IPS-20b (cell line): ENCODE measurements at regions not wholly inside any gene's neighbourhood (a gene's known extent, or its start where the extent isn't known, plus 50 kb on each side); places are given as distances from the start of the nearest gene placed in this dataset.
"Not testable (repeated sequence)": the region's sequence is repeated elsewhere in the genome, so short reads cannot be mapped to it uniquely, and the experiment has no call there.

Experiments used
- H3K27ac ChIP-seq: one replicate; pipeline ENCODE4 v1.5.1; 2013; ENCODE audit warnings: low read length
- H3K27me3 ChIP-seq: 2 replicates; pipeline ENCODE4 v1.6.1; 2013; ENCODE audit warnings: mild to moderate bottlenecking, low read length, inconsistent platforms; ENCODE audit not compliant: insufficient read depth
- H3K36me3 ChIP-seq: 2 replicates; pipeline ENCODE4 v1.6.1; 2013; ENCODE audit warnings: low read depth, mild to moderate bottlenecking, inconsistent platforms, low read length, moderate library complexity; ENCODE audit not compliant: insufficient read depth
- H3K4me1 ChIP-seq: 2 replicates; pipeline ENCODE4 v1.6.1; 2013; ENCODE audit warnings: mild to moderate bottlenecking, control low read depth, inconsistent platforms, low read length, moderate library complexity; ENCODE audit not compliant: insufficient read depth
- H3K4me3 ChIP-seq: 2 replicates; pipeline ENCODE4 v1.5.1; 2013; ENCODE audit warnings: mild to moderate bottlenecking, low read length, inconsistent platforms
- H3K9ac ChIP-seq: 2 replicates; pipeline ENCODE4 v1.6.1; 2013; ENCODE audit warnings: low read depth, mild to moderate bottlenecking, inconsistent platforms, low read length, moderate library complexity
- H3K9me3 ChIP-seq: 2 replicates; pipeline ENCODE4 v1.6.1; 2013; ENCODE audit warnings: mild to moderate bottlenecking, low read depth, low read length, inconsistent platforms; ENCODE audit not compliant: insufficient read depth

DNA sequence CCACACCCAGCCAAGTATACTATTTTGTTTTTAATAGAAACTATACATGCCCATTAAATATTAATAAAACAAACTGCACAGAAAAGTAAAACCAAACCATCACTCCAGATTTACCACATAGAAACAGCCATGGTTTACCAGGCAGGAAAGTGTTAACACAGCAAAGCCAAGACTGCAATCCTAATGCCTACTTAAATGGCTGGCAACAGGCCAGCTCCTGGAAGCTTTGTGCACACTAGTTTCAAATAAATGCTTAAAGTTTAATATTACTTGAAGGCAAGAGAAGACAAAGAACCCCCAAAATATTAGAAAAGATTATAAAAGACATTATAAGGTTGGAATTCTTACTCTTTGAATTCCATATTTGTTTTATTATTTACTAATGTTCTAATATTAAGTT is 141.0 kb downstream of the VCY start:
- Histone ChIP-seq H3K27ac (no peak overlapping the region), H3K4me1 (no peaks in the 10 kb centered on the region), H3K27me3 (no peaks in the 10 kb centered on the region), H3K36me3 (peaks cover 24% of the 10 kb centered on the region; the same call in 1 of the 2 replicates), H3K9me3 (no peaks in the 10 kb centered on the region), H3K4me3 (no peak overlapping the region), H3K9ac (no peak overlapping the region)

DNA sequence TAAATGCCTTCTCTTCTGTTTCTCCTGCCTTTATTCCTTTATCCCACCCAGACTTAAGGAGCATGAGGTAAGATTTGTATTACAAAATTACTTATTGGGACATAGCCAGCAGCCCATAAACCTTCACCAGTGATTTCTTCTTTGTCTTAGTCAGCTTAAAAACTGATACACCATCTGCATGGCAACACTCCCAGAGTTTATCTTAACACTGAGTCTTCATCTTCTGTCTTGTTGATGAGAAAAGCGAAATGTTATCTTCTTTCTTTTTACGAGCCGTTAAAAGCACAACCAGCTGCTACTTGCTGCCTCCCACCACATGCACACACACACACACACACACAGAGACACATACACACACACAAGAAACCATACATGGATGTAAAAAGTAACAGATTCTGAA is 116.7 kb downstream of the VCY start:
- H3K27ac ChIP-seq: no peak overlapping the region
- no peaks in the 10 kb centered on the region for H3K4me1 ChIP-seq
- no peak overlapping the region for H3K9ac ChIP-seq
- H3K27me3 ChIP-seq: no peaks in the 10 kb centered on the region
- peaks cover 69% of the 10 kb centered on the region for H3K36me3 ChIP-seq
- H3K4me3 ChIP-seq: no peak overlapping the region
- H3K9me3 ChIP-seq: no peaks in the 10 kb centered on the region

DNA sequence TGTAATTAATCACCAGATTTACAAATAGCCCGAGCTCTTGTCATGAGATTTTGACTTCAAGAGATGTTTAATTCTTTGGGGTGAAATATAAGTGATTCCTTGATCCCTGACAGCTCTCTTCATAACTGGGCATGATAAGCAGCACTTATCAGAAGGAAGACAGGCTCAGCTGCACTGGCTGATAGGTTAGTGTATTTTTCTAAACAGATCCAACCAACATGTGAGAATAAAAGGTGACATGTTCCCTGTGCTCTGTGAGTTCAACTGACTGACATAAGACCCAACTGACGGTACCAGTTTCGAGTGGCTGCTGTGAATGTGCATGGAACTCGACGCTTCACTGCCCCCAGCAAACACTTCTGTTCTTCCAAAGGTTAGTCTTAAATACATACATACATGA is 114.8 kb downstream of the VCY start:
- Histone ChIP-seq H3K9me3 (no peaks in the 10 kb centered on the region), H3K27ac (no peak overlapping the region), H3K4me1 (no peaks in the 10 kb centered on the region), H3K36me3 (peaks cover 66% of the 10 kb centered on the region), H3K27me3 (no peaks in the 10 kb centered on the region), H3K9ac (no peak overlapping the region), H3K4me3 (no peak overlapping the region)

DNA sequence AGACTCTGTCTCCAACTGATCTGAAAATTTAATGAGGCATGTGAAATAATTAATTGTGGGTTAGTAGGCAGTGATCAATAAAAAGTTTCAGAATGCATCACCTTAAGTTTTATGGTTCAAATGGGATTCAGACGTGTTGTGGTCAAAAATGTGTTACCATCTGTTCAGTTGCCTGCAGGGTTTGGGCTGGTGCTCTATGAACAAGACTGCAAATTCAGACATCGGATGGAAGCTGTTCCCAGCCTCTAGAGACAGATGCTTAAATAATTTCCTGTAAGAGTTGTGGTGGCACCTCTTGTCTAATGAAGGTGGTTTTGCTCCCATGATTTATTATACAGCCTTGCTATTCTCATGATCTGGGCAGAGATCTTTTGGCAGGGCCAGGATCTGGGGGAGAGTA is 113.6 kb downstream of the VCY start:
- Histone ChIP-seq H3K4me3 (no peak overlapping the region), H3K36me3 (peaks cover 64% of the 10 kb centered on the region), H3K27ac (no peak overlapping the region)

DNA sequence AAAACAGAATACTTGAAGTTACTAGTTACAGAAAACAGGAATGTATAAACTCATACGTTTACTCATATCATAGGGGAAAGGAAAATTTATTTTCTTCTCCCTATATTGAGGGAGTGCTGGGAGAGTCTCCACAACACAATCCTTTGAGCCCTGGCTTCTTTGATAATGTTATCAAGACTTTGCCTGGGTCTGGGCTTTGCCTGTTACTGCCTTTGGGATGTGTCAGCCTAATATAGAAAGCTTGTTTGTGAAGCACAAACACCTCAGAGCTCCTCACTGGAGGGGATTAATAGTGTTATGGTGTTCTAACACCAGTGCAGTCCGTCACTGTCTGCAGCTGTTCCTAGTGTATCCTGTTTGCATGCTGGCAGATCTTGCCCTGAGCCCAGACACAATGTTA is 107.8 kb downstream of the VCY start:
- Histone ChIP-seq H3K9ac (no peak overlapping the region), H3K4me3 (no peak overlapping the region), H3K9me3 (no peaks in the 10 kb centered on the region), H3K4me1 (no peaks in the 10 kb centered on the region), H3K27ac (no peak overlapping the region), H3K27me3 (no peaks in the 10 kb centered on the region), H3K36me3 (peaks cover 25% of the 10 kb centered on the region; the same call in 1 of the 2 replicates)

More for the DNA sequence above, 113.6 kb downstream of the VCY start:
- no peaks in the 10 kb centered on the region for H3K9me3 ChIP-seq
- no peaks in the 10 kb centered on the region for H3K27me3 ChIP-seq
- H3K4me1 ChIP-seq: no peaks in the 10 kb centered on the region
- no peak overlapping the region for H3K9ac ChIP-seq

DNA sequence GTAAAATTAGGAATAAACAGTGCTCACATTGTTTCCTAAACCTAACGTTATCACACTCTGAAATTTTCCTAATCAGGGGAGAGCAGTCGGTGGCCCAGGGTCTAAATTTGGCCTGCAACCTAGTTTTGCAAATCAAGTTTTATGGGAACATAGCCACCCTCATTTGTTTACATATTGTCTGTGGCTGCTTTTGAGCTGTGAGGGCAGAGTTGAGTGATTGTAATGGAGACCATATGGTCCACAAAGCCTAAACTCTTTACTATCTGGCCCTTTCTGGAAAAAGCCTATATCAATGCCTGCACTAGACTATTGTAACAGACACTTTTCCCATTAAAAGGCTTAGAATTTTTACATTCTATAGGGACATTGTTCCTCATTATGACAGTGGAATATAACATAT is 105.2 kb downstream of the VCY start:
- H3K27ac ChIP-seq: no peak overlapping the region
- H3K36me3 ChIP-seq: peaks cover 20% of the 10 kb centered on the region; the same call in 1 of the 2 replicates
- no peak overlapping the region for H3K9ac ChIP-seq
- H3K27me3 ChIP-seq: no peaks in the 10 kb centered on the region
- H3K4me1 ChIP-seq: no peaks in the 10 kb centered on the region
- no peak overlapping the region for H3K4me3 ChIP-seq
- H3K9me3 ChIP-seq: no peaks in the 10 kb centered on the region

DNA sequence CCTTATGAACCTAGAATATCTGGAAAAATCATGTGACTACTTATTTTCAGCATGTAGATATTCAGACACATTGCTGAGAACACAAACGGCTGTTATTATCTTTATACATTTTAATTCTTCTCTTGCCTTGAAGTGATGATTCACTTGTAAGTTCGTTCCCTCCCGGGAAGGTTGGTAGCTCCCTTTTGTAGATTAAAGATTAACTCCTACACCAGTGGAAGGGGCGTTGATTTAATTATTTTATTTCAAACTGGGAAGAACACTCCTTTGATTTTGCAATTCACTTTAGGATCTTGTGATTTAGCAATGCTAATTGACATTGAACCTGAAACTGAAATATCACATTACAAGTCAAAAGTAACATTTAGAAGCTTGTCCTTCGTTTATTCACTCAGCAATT is 103.4 kb downstream of the VCY start:
- H3K36me3 ChIP-seq: peaks cover 19% of the 10 kb centered on the region; the same call in 1 of the 2 replicates
- no peak overlapping the region for H3K4me3 ChIP-seq
- no peaks in the 10 kb centered on the region for H3K4me1 ChIP-seq
- H3K9ac ChIP-seq: no peak overlapping the region
- no peaks in the 10 kb centered on the region for H3K9me3 ChIP-seq
- no peaks in the 10 kb centered on the region for H3K27me3 ChIP-seq
- no peak overlapping the region for H3K27ac ChIP-seq

DNA sequence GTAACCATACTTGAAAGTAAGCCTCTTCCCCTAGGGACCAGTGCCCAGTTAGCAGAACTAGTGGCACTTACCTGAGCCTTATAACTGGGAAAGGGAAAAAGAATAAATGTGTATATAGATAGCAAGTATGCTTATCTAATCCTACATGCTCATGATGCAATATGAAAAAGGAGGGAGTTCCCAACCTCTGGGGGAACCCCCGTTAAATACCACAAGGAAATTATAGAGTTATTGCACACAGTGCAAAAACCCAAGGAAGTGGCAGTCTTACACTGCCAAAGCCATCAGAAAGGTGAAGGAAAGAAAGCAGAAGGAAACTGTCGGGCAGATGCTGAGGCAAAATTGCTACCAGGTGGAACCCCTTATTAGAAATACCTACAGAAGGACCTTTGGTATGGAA is 92.2 kb downstream of the VCY start:
- not testable (repeated sequence) for H3K9me3 ChIP-seq, H3K4me3 ChIP-seq
- peaks cover 52% of the 10 kb centered on the region for H3K36me3 ChIP-seq

DNA sequence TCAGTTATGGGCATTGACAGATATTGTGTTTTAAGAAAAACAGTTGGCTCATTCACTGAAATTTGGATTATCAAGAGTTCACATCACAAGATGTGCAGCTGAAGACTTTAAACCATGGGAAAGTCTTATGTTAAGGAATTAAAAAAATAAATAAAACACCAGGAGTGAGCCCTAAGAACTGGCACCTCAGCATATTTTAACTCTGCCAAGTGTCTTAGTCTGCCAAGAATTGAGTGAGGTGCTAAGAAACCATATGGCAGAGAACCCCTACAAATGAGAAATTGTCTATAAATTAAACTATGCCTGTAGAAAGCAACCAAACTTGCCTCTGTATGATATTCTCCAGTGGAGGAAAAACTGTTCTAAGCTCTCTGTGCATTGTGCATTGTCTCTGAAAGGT is 78.5 kb downstream of the VCY start:
- H3K9me3 ChIP-seq: peaks cover 14% of the 10 kb centered on the region; the same call in 1 of the 2 replicates
- no peak overlapping the region for H3K9ac ChIP-seq
- peaks cover 10% of the 10 kb centered on the region; the same call in 1 of the 2 replicates for H3K36me3 ChIP-seq
- no peak overlapping the region for H3K27ac ChIP-seq
- no peaks in the 10 kb centered on the region for H3K4me1 ChIP-seq
- H3K27me3 ChIP-seq: no peaks in the 10 kb centered on the region
- no peak overlapping the region for H3K4me3 ChIP-seq

More for the DNA sequence above, 92.2 kb downstream of the VCY start:
- H3K27me3 ChIP-seq, H3K4me1 ChIP-seq, H3K9ac ChIP-seq, H3K27ac ChIP-seq: not testable (repeated sequence)

DNA sequence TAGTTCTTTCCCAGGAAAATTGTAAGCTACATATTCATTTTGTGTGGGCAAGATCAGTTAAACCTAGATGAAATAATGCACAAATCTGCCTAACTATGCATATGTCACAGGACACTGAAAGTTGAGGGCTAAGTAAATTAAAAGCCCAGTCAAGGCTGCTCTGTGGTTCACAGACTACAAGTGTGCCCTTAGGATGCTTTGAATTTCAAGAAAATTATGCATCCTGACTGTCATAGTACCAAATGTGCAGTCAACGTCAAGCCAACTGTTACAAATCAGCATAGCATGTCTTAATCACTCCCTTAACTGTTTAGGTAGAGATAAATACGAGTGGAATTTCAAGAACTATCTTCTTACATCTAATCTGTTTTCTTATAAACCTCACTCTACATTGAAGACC is 55.8 kb downstream of the VCY start:
- H3K9me3 ChIP-seq, H3K9ac ChIP-seq, H3K36me3 ChIP-seq, H3K27ac ChIP-seq, H3K4me1 ChIP-seq, H3K27me3 ChIP-seq, H3K4me3 ChIP-seq: not testable (repeated sequence)
